ENCODE measurements at regions not wholly inside any gene's neighbourhood (a gene's known extent, or its start where the extent isn't known, plus 50 kb on each side); places are given as distances from the start of the nearest gene placed in this dataset.

- ChIA-PET POLR2A (no interaction called here), CTCF (interaction anchor here (3.1 kb wide), 1 partner anchor 10 kb away, joined by 17 read pairs; no protein-coding TSS in a partner anchor)
- no peak for DNase-seq (ENCODE audit: low read depth, low spot score)
- H3K4me3 ChIP-seq (ENCODE audit: low read depth, low read length), result no peak overlapping the region
- TF ChIP-seq CTCF (IDR thresholded peaks at IDR 0.05; ENCODE audit: insufficient read depth, low read length, missing control alignments), result no peak
These were observed 104.5 kb downstream of the CDCA7 start for GRCh38 chr2:173458991-173459780.

- H3K4me3 ChIP-seq (ENCODE audit: low read depth, low read length), result no peak overlapping the region
- no peak for DNase-seq (ENCODE audit: low read depth, low spot score)
- CTCF ChIA-PET, result interaction anchor here (1.9 kb wide), 1 partner anchor 15 kb away, joined by 6 read pairs; no protein-coding TSS in a partner anchor
- POLR2A ChIA-PET, result no interaction called here
- no peak for TF ChIP-seq CTCF (IDR thresholded peaks at IDR 0.05; ENCODE audit: insufficient read depth, low read length, missing control alignments)
These were observed 108.5 kb downstream of the CDCA7 start for GRCh38 chr2:173462892-173463840.

DNA sequence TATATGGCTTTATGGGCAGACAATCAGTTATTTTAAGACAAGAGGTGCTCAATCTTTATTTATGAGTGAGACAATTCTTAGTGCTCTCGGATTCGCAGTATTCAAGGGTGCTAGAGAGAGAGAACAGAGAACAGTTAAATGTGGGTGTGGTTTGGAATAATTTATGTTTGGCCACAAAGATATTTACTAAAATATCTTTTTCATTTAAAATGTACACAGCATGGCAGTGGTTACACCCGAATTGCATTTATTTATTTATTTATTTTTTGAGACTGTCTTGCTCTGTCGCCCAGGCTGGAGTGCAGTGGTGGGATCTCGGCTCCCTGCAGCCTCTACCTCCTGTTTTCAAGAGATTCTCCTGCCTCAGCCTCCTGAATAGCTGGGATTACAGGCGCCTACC lies 109.2 kb downstream of the CDCA7 start:
- H3K4me3 ChIP-seq (ENCODE audit: low read depth, low read length), result no peak overlapping the region
- no peak for TF ChIP-seq CTCF (IDR thresholded peaks at IDR 0.05; ENCODE audit: insufficient read depth, low read length, missing control alignments)
- POLR2A ChIA-PET, result no interaction called here
- CTCF ChIA-PET, result interaction anchor here (1.5 to 1.9 kb wide), 2 partner anchors 15 to 61 kb away, joined by 3 to 6 read pairs; no protein-coding TSS in a partner anchor
- no peak for DNase-seq (ENCODE audit: low read depth, low spot score)

DNA sequence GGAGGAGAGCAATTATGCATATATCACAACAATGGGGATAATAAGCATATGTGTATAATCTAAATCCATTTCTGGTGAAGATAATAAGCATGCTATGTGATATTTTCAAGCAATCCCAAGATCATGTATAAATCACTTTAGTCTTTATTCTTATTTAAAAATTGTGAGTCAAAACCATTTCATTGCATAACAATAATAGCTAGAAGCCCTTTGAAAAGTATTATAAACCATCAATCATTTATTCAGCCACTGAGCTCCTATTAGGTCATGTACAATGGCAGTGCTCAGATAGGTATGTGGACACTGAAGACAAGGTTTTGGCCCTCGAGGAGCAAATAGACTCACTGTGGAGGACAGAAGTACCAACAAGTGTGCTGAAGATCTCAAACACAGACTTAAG lies 113.1 kb downstream of the CDCA7 start:
- no peak for DNase-seq (ENCODE audit: low read depth, low spot score)
- CTCF ChIA-PET, result no interaction called here
- H3K4me3 ChIP-seq (ENCODE audit: low read depth, low read length), result no peak overlapping the region
- POLR2A ChIA-PET, result no interaction called here
- TF ChIP-seq CTCF (IDR thresholded peaks at IDR 0.05; ENCODE audit: insufficient read depth, low read length, missing control alignments), result no peak

GRCh38 chr2:173468266-173468793 lies 113.7 kb downstream of the CDCA7 start:
- DNase-seq (ENCODE audit: low read depth, low spot score), result no peak
- H3K4me3 ChIP-seq (ENCODE audit: low read depth, low read length), result no peak overlapping the region
- CTCF ChIA-PET, result no interaction called here
- no peak for TF ChIP-seq CTCF (IDR thresholded peaks at IDR 0.05; ENCODE audit: insufficient read depth, low read length, missing control alignments)
- POLR2A ChIA-PET, result no interaction called here

- TF ChIP-seq CTCF (IDR thresholded peaks at IDR 0.05; ENCODE audit: insufficient read depth, low read length, missing control alignments), result no peak
- no peak overlapping the region for H3K4me3 ChIP-seq (ENCODE audit: low read depth, low read length)
- POLR2A ChIA-PET, result no interaction called here
- DNase-seq (ENCODE audit: low read depth, low spot score), result no peak
- CTCF ChIA-PET, result no interaction called here
These were observed 117.4 kb downstream of the CDCA7 start for GRCh38 chr2:173472112-173472511.

Measured in AG04449 (cell line).